ENCODE measurements at regions not wholly inside any gene's neighbourhood (a gene's known extent, or its start where the extent isn't known, plus 50 kb on each side); places are given as distances from the start of the nearest gene placed in this dataset.

- Histone ChIP-seq H4K20me1 (ENCODE audit: control insufficient read depth, insufficient read depth, insufficient read length) (no peaks in the 10 kb centered on the region), H3K27ac (ENCODE audit: insufficient read length, low read depth, low read length) (no peak overlapping the region), H4K5ac (ENCODE audit: insufficient read length, low read depth, low read length) (no peak overlapping the region), H3K23ac (ENCODE audit: insufficient read length, low read depth, low read length) (no peak overlapping the region), H3T11ph (ENCODE audit: low read length) (no peak overlapping the region), H4K8ac (replicated peaks; ENCODE audit: insufficient read length, low read depth, low read length) (no peak overlapping the region), H2BK20ac (ENCODE audit: low read depth, low read length, poor library complexity, severe bottlenecking) (no peak overlapping the region), H3K4me2 (ENCODE audit: insufficient read depth, insufficient read length, low read length) (no peak overlapping the region), H2BK12ac (ENCODE audit: insufficient read length, low read depth, low read length) (no peak overlapping the region), H3K14ac (ENCODE audit: insufficient read depth, low read length) (no peak overlapping the region), H2AK5ac (ENCODE audit: insufficient read length, low read length) (no peak overlapping the region), H2BK120ac (ENCODE audit: low read depth, low read length, poor library complexity, severe bottlenecking) (no peak overlapping the region), H3K23me2 (ENCODE audit: insufficient read length, low read depth, low read length, poor library complexity, severe bottlenecking) (no peaks in the 10 kb centered on the region), H3K79me2 (ENCODE audit: insufficient read depth, low read length) (no peaks in the 10 kb centered on the region), H3K9me3 (ENCODE audit: control insufficient read depth, low read depth, low read length) (no peaks in the 10 kb centered on the region), H3K27me3 (ENCODE audit: insufficient read depth, low read length) (no peaks in the 10 kb centered on the region), H2BK5ac (ENCODE audit: insufficient read length, low read length) (no peak overlapping the region), H3K9ac (ENCODE audit: extremely low read depth, insufficient read length, low read length) (no peak overlapping the region), H4K91ac (ENCODE audit: insufficient read length, low read depth, low read length) (no peak overlapping the region), H3K56ac (ENCODE audit: insufficient read length, low read depth, low read length) (no peak overlapping the region), H3K4me1 (ENCODE audit: insufficient read depth, low read length) (no peaks in the 10 kb centered on the region; the same call in 1 of the 2 replicates), H2BK15ac (ENCODE audit: low read depth, low read length) (no peak overlapping the region), H3K79me1 (ENCODE audit: insufficient read depth, low read depth, low read length, poor library complexity, severe bottlenecking) (no peaks in the 10 kb centered on the region), H3K18ac (ENCODE audit: insufficient read length, low read depth, low read length) (no peak overlapping the region), H3K4ac (ENCODE audit: low read depth, low read length) (no peak overlapping the region), H2AFZ (ENCODE audit: low read length) (no peak overlapping the region)
- no peak overlapping the region for H3K4me3 Mint-ChIP-seq
- no peaks in the 10 kb centered on the region for H3K36me3 Mint-ChIP-seq (ENCODE audit: insufficient read depth in 1 of 3, low read depth in 3 of 3)
- H3K27ac Mint-ChIP-seq, result no peak overlapping the region
- no CpG with 5 or more reads among the region's 3 CpGs for WGBS (ENCODE audit: extremely low coverage, insufficient read length, low lambda C conversion rate)
- no peaks in the 10 kb centered on the region for H3K9me3 Mint-ChIP-seq
- H3K27me3 Mint-ChIP-seq (ENCODE audit: low read depth), result peaks cover 5% of the 10 kb centered on the region; the same call in 1 of the 2 replicates
- no peak for TF ChIP-seq CTCF (conservative IDR thresholded peaks at IDR 0.05)
- no peaks in the 10 kb centered on the region; a peak in 1 of 4 replicates for H3K4me1 Mint-ChIP-seq
- DNase-seq, result no peak
These were observed 61.4 kb downstream of the CCDC54 start for GRCh38 chr3:107438671-107439070.
